ENCODE measurements at regions not wholly inside any gene's neighbourhood (a gene's known extent, or its start where the extent isn't known, plus 50 kb on each side); places are given as distances from the start of the nearest gene placed in this dataset.
A peak's percentile ranks its signal among the peaks of the same experiment; 100 is the strongest.

- Histone ChIP-seq H3K79me2 (ENCODE audit: control insufficient read depth, insufficient read depth, low read length) (no peaks in the 10 kb centered on the region), H2AFZ (ENCODE audit: low read depth, low read length) (peak overlapping the region; percentile 7; the same call in 1 of the 2 replicates), H4K20me1 (replicated peaks; ENCODE audit: control insufficient read depth, insufficient read depth, low read length) (no peaks in the 10 kb centered on the region), H3K4me2 (ENCODE audit: insufficient read depth, low read length) (no peak overlapping the region), H3K27me3 (ENCODE audit: control insufficient read depth in 2 of 2, insufficient read depth in 2 of 2, low read length in 2 of 2) (no peaks in the 10 kb centered on the region), H3K4me1 (replicated peaks in 1 of 2; ENCODE audit: control insufficient read depth in 2 of 2, insufficient read depth in 2 of 2, low read length in 2 of 2) (no peaks in the 10 kb centered on the region; a peak in 1 of 5 replicates), H3K4me3 (no peak overlapping the region), H3K9ac (ENCODE audit: insufficient read depth in 1 of 2, low read depth in 2 of 2, low read length in 2 of 2) (no peak overlapping the region), H3K9me1 (ENCODE audit: control insufficient read depth, insufficient read depth, low read length) (no peaks in the 10 kb centered on the region), H3K9me3 (replicated peaks; ENCODE audit: control insufficient read depth, insufficient read depth, low read depth, low read length) (no peaks in the 10 kb centered on the region), H3K27ac (ENCODE audit: extremely low read depth, low read depth, low read length) (no peak overlapping the region), H3K36me3 (ENCODE audit: control insufficient read depth, insufficient read depth, low read length) (no peaks in the 10 kb centered on the region)
- no TSS peak for BruUV-seq (replicated peaks)
- no peak for FAIRE-seq
- in situ Hi-C loops (cut with MboI) = no loop called here
- intact Hi-C loops (cut with micrococcal nuclease) = no loop called here
- WGBS (ENCODE audit: insufficient coverage, low coverage, missing lambda C conversion rate) = 27% methylated on average over 1 of the region's 1 CpG
- CTCF ChIA-PET (ENCODE audit: low intra/inter-chr PET ratio) = no interaction called here
- DNase-seq (ENCODE audit: extremely low read depth in 1 of 4, low spot score in 3 of 4) = no peak
- POLR2A ChIA-PET = no interaction called here
- ATAC-seq = peak; percentile 78
- TF ChIP-seq NCOA4 (IDR thresholded peaks at IDR 0.05; ENCODE audit: partially characterized antibody) (no peak), ZFP30 (CRISPR knock-in tag; IDR thresholded peaks at IDR 0.05; ENCODE audit: borderline replicate concordance) (no peak), PHF8 (IDR thresholded peaks at IDR 0.05; ENCODE audit: borderline replicate concordance, low read length) (no peak), XRCC5 (IDR thresholded peaks at IDR 0.05; ENCODE audit: low read depth, low read length) (no peak), SP1 (CRISPR knock-in tag; IDR thresholded peaks at IDR 0.05) (no peak), NR4A1 (CRISPR knock-in tag; IDR thresholded peaks at IDR 0.05) (no peak), NR4A1 (tag; IDR thresholded peaks at IDR 0.05) (0 out of 2 replicates have a peak, but pooled peaks have one; percentile 25), CXXC5 (CRISPR knock-in tag; IDR thresholded peaks at IDR 0.05) (no peak), ZNF197 (CRISPR knock-in tag; IDR thresholded peaks at IDR 0.05; ENCODE audit: low read depth) (no peak), POU5F1 (IDR thresholded peaks at IDR 0.05; ENCODE audit: borderline replicate concordance, low read depth, low read length, partially characterized antibody) (no peak), CREB5 (CRISPR knock-in tag; IDR thresholded peaks at IDR 0.05) (no peak), ARID3A (IDR thresholded peaks at IDR 0.05; ENCODE audit: borderline replicate concordance, low read depth, low read length) (no peak), AFF1 (IDR thresholded peaks at IDR 0.05; ENCODE audit: low read depth in 1 of 2, partially characterized antibody in 2 of 2) (no peak), RHOXF2B (CRISPR knock-in tag; conservative IDR thresholded peaks at IDR 0.05) (no peak), GTF2A2 (tag; IDR thresholded peaks at IDR 0.05) (0 out of 2 replicates have a peak, but pooled peaks have one; percentile 31)
Measured at GRCh38 chr2:198213253-198213652, 408.9 kb downstream of the PLCL1 start.
